Pancreas (tissue), 10 donors: ENCODE measurements at regions not wholly inside any gene's neighbourhood (a gene's known extent, or its start where the extent isn't known, plus 50 kb on each side); places are given as distances from the start of the nearest gene placed in this dataset.
"Not testable (repeated sequence)": the region's sequence is repeated elsewhere in the genome, so short reads cannot be mapped to it uniquely, and the experiment has no call there.

Experiments used
- ATAC-seq, 4 donors: fragments of 200-7000 bp; cut with Tn5 transposase; one replicate each; pipeline versions ENCODE4 v1.8.0 to v1.9.1; 2020; ENCODE audit warnings: mild to moderate bottlenecking in 4 of 4, moderate library complexity in 4 of 4
- DNase-seq, 6 donors: peaks; one replicate each; pipeline ENCODE4 v3.0.0-alpha.2; 2020
- FAIRE-seq: peaks from 2 replicates; lab custom pipeline; 2012; peaks lifted over from hg19 to GRCh38; lab: Jason Lieb, UNC
- H3K27ac ChIP-seq, 4 donors: fragments of 200-600 bp; sonication (generic); 1 replicate in 3 of 4; 2 replicates in 1 of 4; pipeline versions ENCODE4 v1.5.0 to v1.8.0; 2020
- H3K27me3 ChIP-seq, 4 donors: fragments of 200-600 bp; one replicate each; pipeline ENCODE4 v1.8.0; 2021
- H3K36me3 ChIP-seq, 3 donors: fragments of 200-600 bp; sonication (generic) in 1 of 3; one replicate each; pipeline versions ENCODE4 v1.5.0 to v1.8.0; 2020 to 2021
- H3K4me1 ChIP-seq, 3 donors: fragments of 200-600 bp; one replicate each; pipeline ENCODE4 v1.8.0; 2021
- H3K4me3 ChIP-seq, 4 donors: fragments of 200-600 bp; sonication (generic) in 2 of 4; one replicate each; pipeline versions ENCODE4 v1.5.0 to v1.8.0; 2020 to 2021
- H3K9me3 ChIP-seq, 4 donors: fragments of 200-600 bp; one replicate each; pipeline ENCODE4 v1.8.0; 2021
- CTCF ChIP-seq, 4 donors: fragments of 200-600 bp; sonication (generic) in 3 of 4; IDR thresholded peaks; one replicate each; pipeline versions ENCODE4 v1.5.0 to v1.8.0; 2021; ENCODE audit warnings: antibody characterized with exemption in 4 of 4
- WGBS, 2 donors: extraction: QIAGEN DNeasy Blood & Tissue Kit; methylation state at CpG; one replicate each; pipeline ENCODE4 v1.1.7; 2013; 5-methylcytosine and 5-hydroxymethylcytosine counted together
- intact Hi-C, 3 donors: fragments of 100-400 bp; cut with DNase I; formaldehyde crosslinking; loops; one replicate each; pipeline versions ENCODE4 v1.11.1 to v1.14.2; 2022
- donor health status: healthy with polysubstance abuse.
- donor health status: DM: no; HTN: no; CAD: no; lungs with moderate emphysema.
- donor health status: DM: no; HTN: no; CAD: no.
- donor health status: control.
- donor health status: control.
- donor health status: Bipolar disorder and iron deficiency.
- donor health status: DM: yes; HTN: yes; CAD: no.
- donor health status: DM: no; HTN: no; CAD: no.
- donor health status: DM: no; HTN: no; CAD: no.
- donor health status: DM: yes; HTN: yes; CAD: no.

- TF ChIP-seq CTCF (IDR thresholded peaks at IDR 0.05) = no peak
- no peak for ATAC-seq
- WGBS, 2 donors = 29 to 30% methylated on average over 24 of the region's 24 CpGs
- Histone ChIP-seq H3K27me3 (no peaks in the 10 kb centered on the region), H3K4me1 (no peaks in the 10 kb centered on the region), H3K4me3 (peak overlapping the region in 1 of 4 donors; percentile 21), H3K27ac (no peak overlapping the region), H3K36me3 (no peaks in the 10 kb centered on the region), H3K9me3 (no peaks in the 10 kb centered on the region)
- peak in 1 of 6 donors; percentile 47 for DNase-seq
- intact Hi-C loops = no loop called here
- no peak for FAIRE-seq
Observed at GRCh38 chr12:34108405-34108803, 86.1 kb downstream of the ALG10 start.

GRCh38 chr12:34108967-34109366 lies 86.7 kb downstream of the ALG10 start:
- Histone ChIP-seq H3K27me3 (no peaks in the 10 kb centered on the region), H3K36me3 (no peaks in the 10 kb centered on the region), H3K4me3 (no peak overlapping the region), H3K4me1 (no peaks in the 10 kb centered on the region), H3K27ac (no peak overlapping the region), H3K9me3 (no peaks in the 10 kb centered on the region)
- no peak for ATAC-seq
- FAIRE-seq = no peak
- WGBS, 2 donors = 83 to 88% methylated on average over 5 of the region's 5 CpGs
- intact Hi-C loops = no loop called here
- TF ChIP-seq CTCF (IDR thresholded peaks at IDR 0.05) = no peak
- DNase-seq = no peak

- TF ChIP-seq CTCF (IDR thresholded peaks at IDR 0.05) = no peak
- H3K36me3 ChIP-seq = no peaks in the 10 kb centered on the region
- H3K4me1 ChIP-seq = no peaks in the 10 kb centered on the region
- no peak overlapping the region for H3K27ac ChIP-seq
- WGBS, 2 donors = 72 to 83% methylated on average over 5 of the region's 5 CpGs
- no peaks in the 10 kb centered on the region for H3K9me3 ChIP-seq
- intact Hi-C loops = no loop called here
- FAIRE-seq = no peak
- DNase-seq = no peak
- no peak overlapping the region for H3K4me3 ChIP-seq
- no peak for ATAC-seq
- no peaks in the 10 kb centered on the region for H3K27me3 ChIP-seq
Observed at GRCh38 chr12:34109390-34109789, 87.1 kb downstream of the ALG10 start.

GRCh38 chr12:34109909-34110531 lies 87.7 kb downstream of the ALG10 start:
- H3K4me1 ChIP-seq, intact Hi-C loops, H3K27me3 ChIP-seq, H3K4me3 ChIP-seq, H3K9me3 ChIP-seq, ATAC-seq, H3K27ac ChIP-seq, FAIRE-seq, DNase-seq, H3K36me3 ChIP-seq: not testable (repeated sequence)
- 59 to 66% methylated on average over 8 of the region's 8 CpGs for WGBS, 2 donors

- FAIRE-seq (no peak), ATAC-seq (no peak), DNase-seq (no peak)
- 59 to 66% methylated on average over 5 of the region's 5 CpGs for WGBS, 2 donors
- no peaks in the 10 kb centered on the region for H3K4me1 ChIP-seq
- intact Hi-C loops = no loop called here
- no peaks in the 10 kb centered on the region for H3K36me3 ChIP-seq
- TF ChIP-seq CTCF (IDR thresholded peaks at IDR 0.05) = no peak
- H3K27ac ChIP-seq = no peak overlapping the region
- H3K9me3 ChIP-seq = no peaks in the 10 kb centered on the region
- no peak overlapping the region for H3K4me3 ChIP-seq
- H3K27me3 ChIP-seq = no peaks in the 10 kb centered on the region
Observed at GRCh38 chr12:34119366-34119765, 97.1 kb downstream of the ALG10 start.
